IPS DF 6.9 (cell line): ENCODE measurements at regions not wholly inside any gene's neighbourhood (a gene's known extent, or its start where the extent isn't known, plus 50 kb on each side); places are given as distances from the start of the nearest gene placed in this dataset.

Experiments
- DNase-seq: peaks from one replicate; pipeline ENCODE4 v3.0.0-alpha.2; 2013; ENCODE audit warnings: low read depth, low spot score
- H3K27ac ChIP-seq: one replicate; pipeline ENCODE4 v1.5.1; 2013; ENCODE audit warnings: low read length, control low read depth
- H3K27me3 ChIP-seq: 2 replicates; pipeline ENCODE4 v1.6.1; 2013; ENCODE audit warnings: mild to moderate bottlenecking, low read length; ENCODE audit not compliant: control insufficient read depth, insufficient read depth
- H3K36me3 ChIP-seq: 2 replicates; pipeline ENCODE4 v1.6.1; 2013; ENCODE audit warnings: low read length; ENCODE audit not compliant: control insufficient read depth, insufficient read depth
- H3K4me1 ChIP-seq: 2 replicates; pipeline ENCODE4 v1.6.1; 2013; ENCODE audit warnings: low read length; ENCODE audit not compliant: control insufficient read depth, insufficient read depth
- H3K4me3 ChIP-seq: 2 replicates; pipeline ENCODE4 v1.5.1; 2013; ENCODE audit warnings: mild to moderate bottlenecking, low read length
- H3K9me3 ChIP-seq: 2 replicates; pipeline ENCODE4 v1.6.1; 2013; ENCODE audit warnings: low read length, inconsistent platforms; ENCODE audit not compliant: control insufficient read depth, insufficient read depth
- WGBS: extraction: QIAGEN DNeasy Blood & Tissue Kit; methylation state at CpG from one replicate; pipeline ENCODE4 v1.1.7; 2013; ENCODE audit warnings: mixed read lengths, missing lambda C conversion rate; ENCODE audit not compliant: insufficient read length, insufficient coverage; 5-methylcytosine and 5-hydroxymethylcytosine counted together

- H3K36me3 ChIP-seq, result no peaks in the 10 kb centered on the region
- no peak overlapping the region for H3K27ac ChIP-seq
- H3K4me1 ChIP-seq, result no peaks in the 10 kb centered on the region
- no peaks in the 10 kb centered on the region for H3K9me3 ChIP-seq
- no CpG with 5 or more reads among the region's 18 CpGs for WGBS
- no peaks in the 10 kb centered on the region for H3K27me3 ChIP-seq
- H3K4me3 ChIP-seq, result no peak overlapping the region
- DNase-seq, result no peak
Measured at GRCh38 chr2:106941372-106941993, 55.5 kb upstream of the ST6GAL2 start.

- no CpG with 5 or more reads among the region's 3 CpGs for WGBS
- Histone ChIP-seq H3K4me3 (no peak overlapping the region), H3K27ac (no peak overlapping the region), H3K9me3 (no peaks in the 10 kb centered on the region), H3K27me3 (no peaks in the 10 kb centered on the region), H3K36me3 (no peaks in the 10 kb centered on the region), H3K4me1 (no peaks in the 10 kb centered on the region)
- no peak for DNase-seq
Measured at GRCh38 chr2:106943468-106944200, 57.7 kb upstream of the ST6GAL2 start.

- DNase-seq, result no peak
- H3K27me3 ChIP-seq, result no peaks in the 10 kb centered on the region
- no peaks in the 10 kb centered on the region for H3K9me3 ChIP-seq
- H3K27ac ChIP-seq, result no peak overlapping the region
- no peaks in the 10 kb centered on the region for H3K36me3 ChIP-seq
- H3K4me3 ChIP-seq, result no peak overlapping the region
- WGBS, result no CpG with 5 or more reads among the region's 5 CpGs
- no peaks in the 10 kb centered on the region for H3K4me1 ChIP-seq
Measured at GRCh38 chr2:106944215-106944614, 58.2 kb upstream of the ST6GAL2 start.

GRCh38 chr2:106948540-106948939 is 62.6 kb upstream of the ST6GAL2 start:
- Histone ChIP-seq H3K9me3 (no peaks in the 10 kb centered on the region), H3K27me3 (no peaks in the 10 kb centered on the region), H3K4me3 (no peak overlapping the region), H3K4me1 (no peaks in the 10 kb centered on the region), H3K36me3 (no peaks in the 10 kb centered on the region), H3K27ac (no peak overlapping the region)
- DNase-seq, result no peak

- H3K9me3 ChIP-seq, result no peaks in the 10 kb centered on the region
- no peaks in the 10 kb centered on the region for H3K27me3 ChIP-seq
- H3K36me3 ChIP-seq, result no peaks in the 10 kb centered on the region
- no peaks in the 10 kb centered on the region for H3K4me1 ChIP-seq
- H3K27ac ChIP-seq, result no peak overlapping the region
- WGBS, result no CpG with 5 or more reads among the region's 5 CpGs
- H3K4me3 ChIP-seq, result no peak overlapping the region
- DNase-seq, result no peak
Measured at GRCh38 chr2:106953236-106953635, 67.3 kb upstream of the ST6GAL2 start.

- no peaks in the 10 kb centered on the region for H3K4me1 ChIP-seq
Measured at GRCh38 chr2:106953779-106954178, 67.8 kb upstream of the ST6GAL2 start.

GRCh38 chr2:106954304-106954703 is 68.3 kb upstream of the ST6GAL2 start:
- no peak for DNase-seq
- no peak overlapping the region for H3K4me3 ChIP-seq
- no CpG with 5 or more reads among the region's 3 CpGs for whole genome bisulfite sequencing
- no peaks in the 10 kb centered on the region for H3K27me3 ChIP-seq
- H3K27ac ChIP-seq, result no peak overlapping the region
- H3K9me3 ChIP-seq, result no peaks in the 10 kb centered on the region
- no peaks in the 10 kb centered on the region for H3K4me1 ChIP-seq
- no peaks in the 10 kb centered on the region for H3K36me3 ChIP-seq

More at GRCh38 chr2:106953779-106954178, 67.8 kb upstream of the ST6GAL2 start:
- Histone ChIP-seq H3K27me3 (no peaks in the 10 kb centered on the region), H3K4me3 (no peak overlapping the region), H3K9me3 (no peaks in the 10 kb centered on the region), H3K36me3 (no peaks in the 10 kb centered on the region), H3K27ac (no peak overlapping the region)
- WGBS, result no CpG with 5 or more reads among the region's 5 CpGs
- no peak for DNase-seq

- H3K27ac ChIP-seq, result no peak overlapping the region
- no peaks in the 10 kb centered on the region for H3K27me3 ChIP-seq
- H3K36me3 ChIP-seq, result no peaks in the 10 kb centered on the region
- no peaks in the 10 kb centered on the region for H3K4me1 ChIP-seq
- no peaks in the 10 kb centered on the region for H3K9me3 ChIP-seq
- no peak overlapping the region for H3K4me3 ChIP-seq
- DNase-seq, result no peak
- no CpG with 5 or more reads among the region's 7 CpGs for WGBS
Measured at GRCh38 chr2:106956416-106956815, 70.4 kb upstream of the ST6GAL2 start.

GRCh38 chr2:106956879-106957278 is 70.9 kb upstream of the ST6GAL2 start:
- no peak for DNase-seq
- Histone ChIP-seq H3K27ac (no peak overlapping the region), H3K4me3 (no peak overlapping the region), H3K4me1 (no peaks in the 10 kb centered on the region), H3K9me3 (no peaks in the 10 kb centered on the region), H3K36me3 (no peaks in the 10 kb centered on the region), H3K27me3 (no peaks in the 10 kb centered on the region)
- WGBS, result no CpG with 5 or more reads among the region's 3 CpGs

- Histone ChIP-seq H3K36me3 (no peaks in the 10 kb centered on the region), H3K27me3 (no peaks in the 10 kb centered on the region), H3K4me3 (no peak overlapping the region), H3K4me1 (no peaks in the 10 kb centered on the region), H3K9me3 (no peaks in the 10 kb centered on the region), H3K27ac (no peak overlapping the region)
- DNase-seq, result no peak
- no CpG with 5 or more reads among the region's 1 CpG for WGBS
Measured at GRCh38 chr2:106959975-106960682, 74.2 kb upstream of the ST6GAL2 start.
